HuH-7 (cell line): ENCODE measurements at regions not wholly inside any gene's neighbourhood (a gene's known extent, or its start where the extent isn't known, plus 50 kb on each side); places are given as distances from the start of the nearest gene placed in this dataset.
"Not testable (repeated sequence)": the region's sequence is repeated elsewhere in the genome, so short reads cannot be mapped to it uniquely, and the experiment has no call there.

Experiments used
- DNase-seq: peaks from one replicate; pipeline ENCODE4 v3.0.0; 2011; ENCODE audit warnings: low spot score

DNA sequence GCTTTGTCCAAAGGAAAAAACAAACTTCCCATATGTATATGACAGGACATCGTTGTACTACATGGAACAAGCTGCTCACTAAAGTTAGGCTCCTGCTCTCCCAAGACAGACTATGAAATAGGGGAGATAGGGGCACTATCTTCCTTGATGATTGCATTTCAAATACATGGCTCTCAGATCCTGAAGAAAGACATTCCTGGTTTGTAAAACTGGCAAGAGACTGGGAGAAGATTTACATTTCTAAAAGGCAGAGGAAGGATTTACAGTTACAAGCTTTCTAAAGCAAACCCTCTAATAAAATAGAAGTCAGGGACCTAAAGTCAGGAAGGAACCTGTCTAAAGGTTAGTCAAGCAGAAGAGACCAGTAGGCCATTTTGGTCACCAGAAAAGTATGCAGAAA lies 103.7 kb downstream of the SLC17A6 start:
- no peak for DNase-seq

DNA sequence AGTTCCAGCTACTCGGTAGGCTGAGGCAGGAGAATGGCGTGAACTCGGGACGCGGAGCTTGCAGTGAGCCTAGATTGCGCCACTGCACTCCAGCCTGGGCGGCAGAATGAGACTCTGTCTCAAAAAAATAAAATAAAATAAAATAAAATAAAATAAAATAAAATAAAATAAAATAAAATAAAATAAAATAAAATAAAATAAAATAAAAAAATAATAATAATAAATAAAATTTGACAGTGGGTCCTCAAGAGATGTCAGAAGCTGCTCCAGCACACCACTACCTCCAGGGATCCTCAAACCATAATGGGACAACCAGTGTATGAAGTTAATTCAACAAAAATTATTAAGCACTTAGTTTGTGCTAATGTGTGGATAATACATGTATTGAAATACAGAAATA lies 97.4 kb downstream of the SLC17A6 start:
- DNase-seq, result not testable (repeated sequence)

DNA sequence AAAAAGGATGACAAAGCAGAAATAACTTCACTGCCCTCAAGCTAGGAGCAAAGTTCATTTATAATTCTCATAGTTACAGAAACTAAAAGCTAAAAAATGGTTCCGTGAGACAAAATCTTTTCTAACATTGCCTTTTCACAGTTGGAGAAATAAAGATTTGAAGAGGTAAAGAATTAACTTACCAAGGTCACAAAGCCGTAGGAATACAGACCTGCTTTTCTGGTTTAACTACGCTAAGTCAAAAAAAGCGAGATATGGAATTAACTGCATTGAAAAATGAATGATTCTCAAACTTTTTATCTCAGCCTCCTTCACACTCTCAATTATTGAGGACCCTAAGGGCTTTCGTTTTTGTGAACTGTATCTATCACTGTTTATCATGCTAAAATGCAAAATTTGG lies 95.3 kb downstream of the SLC17A6 start:
- DNase-seq, result no peak

DNA sequence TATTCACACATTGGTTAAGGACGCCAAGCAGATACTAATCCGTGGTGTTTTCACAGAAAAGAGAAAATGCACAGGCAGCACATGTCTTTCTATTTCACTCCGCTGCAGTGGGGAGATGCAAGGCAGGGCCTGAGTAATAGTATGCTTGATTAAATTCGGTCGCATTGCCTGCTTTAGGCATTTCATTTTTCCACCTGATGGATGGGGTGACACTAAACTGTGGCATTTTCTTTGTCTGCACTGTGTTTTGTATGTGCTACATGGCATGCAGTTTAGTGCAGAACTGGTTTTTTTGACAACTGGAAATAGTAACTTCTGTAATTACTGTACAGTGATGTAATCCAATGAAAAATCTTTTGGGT lies 94.9 kb downstream of the SLC17A6 start:
- no peak for DNase-seq

DNA sequence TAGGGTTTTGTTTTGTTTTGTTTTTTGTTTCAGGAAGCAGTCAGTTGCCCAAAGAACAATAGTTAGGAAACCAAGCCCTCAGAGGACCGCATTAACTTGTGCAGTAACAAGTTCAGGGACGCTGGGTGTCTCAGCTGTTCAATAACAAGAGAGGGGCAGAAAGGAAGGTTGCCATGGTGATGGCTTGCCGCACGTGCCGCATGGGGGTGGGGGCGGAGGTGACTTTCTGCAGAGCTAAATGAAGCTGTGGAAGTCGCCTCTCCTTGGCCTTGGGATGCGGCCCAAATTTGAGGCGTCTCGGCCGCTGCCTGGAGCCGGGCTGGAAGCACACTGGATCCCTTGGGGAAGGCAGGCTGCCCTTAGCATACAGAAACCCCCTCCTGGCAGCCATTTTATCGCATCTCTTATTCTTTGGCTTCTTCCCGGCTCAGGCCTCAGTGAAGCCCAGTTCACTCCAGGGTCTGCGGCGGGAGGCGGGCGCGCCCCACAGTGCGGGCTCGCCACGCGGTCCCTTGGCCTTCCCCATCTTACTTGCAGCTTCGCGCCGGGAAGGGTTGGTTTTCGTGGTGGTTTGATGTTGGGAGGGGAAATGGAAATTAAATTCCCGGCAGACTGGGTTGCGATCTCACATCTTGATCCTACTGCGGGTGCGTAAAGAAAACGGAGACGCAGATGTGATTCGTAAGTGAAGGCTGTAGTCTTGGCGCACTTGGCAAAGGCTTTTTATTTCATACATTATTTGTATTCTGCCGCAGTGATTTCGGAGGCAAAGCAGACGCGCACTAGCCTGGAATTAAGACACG lies 94.3 kb downstream of the SLC17A6 start:
- DNase-seq, result no peak

DNA sequence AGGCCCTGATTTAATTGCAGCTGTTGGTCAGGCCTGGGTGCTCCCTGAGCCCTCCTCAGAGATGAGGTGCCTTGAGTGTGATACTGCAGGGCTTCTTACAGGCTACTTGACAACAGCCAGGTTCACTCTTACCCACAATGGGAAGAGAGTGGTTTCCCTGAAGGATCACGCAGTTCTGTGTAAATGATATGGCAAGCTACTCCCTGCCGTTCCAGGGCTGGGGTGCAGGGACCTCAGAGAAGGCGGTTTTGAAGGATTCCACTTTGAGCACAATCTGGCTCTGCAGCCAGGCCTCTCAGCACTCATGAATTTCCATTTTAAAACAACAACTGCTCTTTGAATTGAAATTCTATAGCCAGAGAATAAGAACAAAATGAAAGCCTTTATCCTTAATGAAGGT lies 92.9 kb downstream of the SLC17A6 start:
- DNase-seq, result no peak

DNA sequence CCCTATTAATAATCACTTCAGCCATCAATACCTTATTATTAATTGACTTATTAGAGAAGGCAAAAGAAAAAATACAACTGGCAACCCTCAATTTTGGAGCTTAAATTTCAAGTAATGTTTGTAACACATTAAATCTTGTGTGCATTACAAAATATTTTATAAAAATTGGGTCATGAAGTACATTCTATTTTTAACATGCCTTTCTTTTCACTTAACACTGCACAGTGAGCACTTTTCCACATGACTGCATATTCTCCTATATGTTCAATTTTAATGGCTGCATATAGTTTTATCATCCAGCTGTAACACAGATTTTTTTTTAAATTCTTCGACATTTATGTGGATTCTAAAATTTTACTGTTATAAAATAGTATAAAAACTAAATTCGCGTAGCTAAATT lies 92.5 kb downstream of the SLC17A6 start:
- DNase-seq, result no peak

DNA sequence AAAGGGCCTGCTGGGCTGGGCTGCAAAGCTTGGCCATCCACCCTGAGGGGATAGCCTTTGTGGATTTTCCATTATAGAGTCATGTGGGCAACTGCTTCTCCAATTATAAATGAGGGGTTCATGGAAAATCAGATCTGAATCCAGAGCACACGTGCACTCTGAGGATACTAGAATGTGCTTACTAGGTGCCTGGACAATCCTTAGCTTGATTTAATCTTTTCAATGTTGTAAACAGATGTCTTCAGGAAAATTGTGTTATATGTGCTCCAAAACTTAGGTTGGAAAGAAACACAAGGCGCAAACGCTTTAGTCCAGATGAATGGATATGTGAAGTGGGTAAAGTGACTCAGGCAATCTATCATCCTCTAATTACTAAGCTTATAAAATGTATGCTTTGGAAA lies 92.0 kb downstream of the SLC17A6 start:
- DNase-seq, result no peak
